ENCODE measurements at regions not wholly inside any gene's neighbourhood (a gene's known extent, or its start where the extent isn't known, plus 50 kb on each side); places are given as distances from the start of the nearest gene placed in this dataset.

GRCh38 chrX:10045327-10046000 lies 78.3 kb downstream of the CLDN34 start:
- no peak for DNase-seq (ENCODE audit: insufficient read length, low spot score)
- no peak for FAIRE-seq

- DNase-seq (ENCODE audit: insufficient read length, low spot score): no peak
Observed at GRCh38 chrX:10047133-10047532, 80.0 kb downstream of the CLDN34 start.

GRCh38 chrX:10047631-10048030 lies 80.5 kb downstream of the CLDN34 start:
- DNase-seq (ENCODE audit: insufficient read length, low spot score) (no peak), FAIRE-seq (no peak)

More at GRCh38 chrX:10047133-10047532, 80.0 kb downstream of the CLDN34 start:
- no peak for FAIRE-seq

GRCh38 chrX:10048076-10048475 lies 80.9 kb downstream of the CLDN34 start:
- FAIRE-seq (no peak), DNase-seq (ENCODE audit: insufficient read length, low spot score) (no peak)

DNA sequence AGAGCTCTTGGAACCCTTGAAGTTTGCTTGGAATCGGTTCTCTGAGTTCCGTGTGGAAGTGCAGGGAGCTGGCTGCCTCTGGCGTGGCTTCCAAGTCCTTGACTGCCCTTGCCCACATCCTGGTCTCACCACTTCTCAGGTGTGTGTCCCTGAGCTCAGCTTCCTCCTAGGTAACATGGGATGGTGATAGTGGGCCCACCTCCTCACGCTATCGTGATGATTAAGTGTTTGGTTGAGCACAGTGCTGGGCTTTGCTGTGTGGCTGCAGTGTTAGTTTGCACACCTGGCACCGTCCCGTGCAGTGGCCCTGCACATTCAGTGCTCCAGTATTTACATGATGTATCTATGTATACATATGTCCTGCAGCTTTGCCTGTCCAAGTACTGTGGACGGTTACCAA lies 81.5 kb downstream of the CLDN34 start:
- no peak for DNase-seq (ENCODE audit: insufficient read length, low spot score)
- no peak for FAIRE-seq

GRCh38 chrX:10049236-10049635 lies 82.1 kb downstream of the CLDN34 start:
- DNase-seq (ENCODE audit: insufficient read length, low spot score) (no peak), FAIRE-seq (no peak)

GRCh38 chrX:10050481-10050880 lies 83.3 kb downstream of the CLDN34 start:
- DNase-seq (ENCODE audit: insufficient read length, low spot score) (no peak), FAIRE-seq (no peak)

DNA sequence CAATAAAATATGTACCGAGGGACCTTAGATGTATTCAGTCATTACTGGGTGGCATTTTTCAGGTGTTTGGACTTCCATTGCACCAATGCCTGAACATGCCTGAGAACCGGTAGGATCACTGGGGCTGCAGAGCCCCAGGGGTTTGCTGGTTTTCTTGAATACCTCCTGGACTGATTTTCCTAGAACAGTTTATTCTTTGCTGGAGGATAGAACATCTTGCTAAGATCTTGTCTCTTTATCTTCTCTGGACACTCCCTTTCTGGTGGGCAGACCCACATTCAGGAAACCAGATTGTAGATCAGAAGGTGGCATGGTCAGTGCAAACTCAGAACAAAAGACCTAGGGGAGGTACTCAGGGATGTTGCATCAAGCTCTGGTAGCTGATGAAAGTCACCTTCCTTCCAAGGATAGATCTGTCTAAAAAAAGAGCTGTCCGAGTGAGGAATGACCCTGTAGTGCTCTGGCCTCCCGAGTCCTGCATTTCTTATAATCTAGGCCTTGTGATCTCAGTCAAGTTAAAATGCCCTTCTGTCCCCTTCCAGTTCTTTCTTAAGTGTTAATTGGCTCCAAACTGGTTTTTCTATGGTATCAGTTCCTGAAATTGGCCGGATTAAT lies 84.8 kb downstream of the CLDN34 start:
- FAIRE-seq: no peak
- DNase-seq (ENCODE audit: insufficient read length, low spot score): no peak

GRCh38 chrX:10052906-10053625 lies 85.9 kb downstream of the CLDN34 start:
- DNase-seq (ENCODE audit: insufficient read length, low spot score) (no peak), FAIRE-seq (no peak)

DNA sequence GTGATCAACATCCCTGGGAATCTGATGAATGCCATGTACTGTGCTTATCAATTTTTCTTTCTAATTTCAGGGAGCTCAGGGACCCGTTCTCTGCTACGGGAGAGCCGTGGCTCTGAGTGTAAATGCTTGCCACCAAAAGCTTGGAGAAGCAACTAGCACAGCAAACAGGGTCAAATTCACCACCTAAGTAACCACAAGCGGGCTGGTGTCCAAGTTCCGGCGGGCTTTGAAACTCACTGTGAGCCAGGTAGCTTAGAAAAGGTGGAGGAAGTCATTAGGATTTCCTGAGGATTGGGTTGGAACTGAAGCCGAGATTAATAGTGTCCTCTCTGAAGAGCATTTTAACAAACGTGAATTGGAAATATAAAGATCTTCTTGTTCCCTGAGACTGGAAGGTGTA lies 87.2 kb downstream of the CLDN34 start:
- FAIRE-seq (no peak), DNase-seq (ENCODE audit: insufficient read length, low spot score) (no peak)

DNA sequence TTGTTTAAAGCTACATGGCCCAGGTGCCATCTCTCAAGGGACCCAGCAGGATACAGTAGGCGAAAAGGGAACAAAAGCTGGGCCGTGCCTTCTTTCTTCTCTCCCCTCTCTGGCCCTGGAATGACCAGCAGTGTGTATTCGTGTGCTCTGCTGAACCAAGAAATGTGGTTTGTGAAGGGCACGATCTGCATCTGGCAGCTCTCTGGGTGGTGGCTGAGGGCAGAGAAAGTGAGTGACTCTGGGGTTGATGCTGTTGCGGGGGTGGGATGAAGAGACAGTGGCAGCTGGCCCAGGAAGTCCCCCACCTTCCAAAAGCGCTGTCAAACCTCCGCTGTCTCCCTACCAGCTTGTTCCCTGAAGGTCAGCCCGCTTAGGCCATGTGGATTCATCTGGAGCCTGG lies 88.3 kb downstream of the CLDN34 start:
- DNase-seq (ENCODE audit: insufficient read length, low spot score) (no peak), FAIRE-seq (no peak)

DNA sequence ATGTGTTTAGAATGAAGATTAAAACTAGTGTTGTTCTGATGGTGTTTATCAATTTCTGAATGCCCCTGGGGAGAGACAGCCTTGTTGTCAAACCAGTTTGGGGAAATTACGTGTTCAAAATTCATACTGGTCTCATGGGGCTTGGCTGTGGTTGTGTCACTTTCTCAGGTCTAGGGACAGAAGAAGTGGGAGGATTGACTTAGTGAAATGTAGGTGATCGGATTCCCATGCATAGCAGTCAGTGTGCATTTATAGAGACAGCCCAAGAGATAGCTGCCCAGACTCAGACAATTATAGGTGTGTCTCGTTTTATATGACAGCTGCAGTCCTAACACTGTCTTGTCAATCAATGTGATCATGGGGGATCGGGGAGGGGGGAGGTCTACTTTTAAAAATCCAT lies 94.4 kb upstream of the CLCN4 start:
- no peak for DNase-seq (ENCODE audit: insufficient read length, low spot score)
- FAIRE-seq: no peak

GRCh38 chrX:10062980-10063379 lies 93.8 kb upstream of the CLCN4 start:
- DNase-seq (ENCODE audit: insufficient read length, low spot score): no peak
- FAIRE-seq: no peak

DNA sequence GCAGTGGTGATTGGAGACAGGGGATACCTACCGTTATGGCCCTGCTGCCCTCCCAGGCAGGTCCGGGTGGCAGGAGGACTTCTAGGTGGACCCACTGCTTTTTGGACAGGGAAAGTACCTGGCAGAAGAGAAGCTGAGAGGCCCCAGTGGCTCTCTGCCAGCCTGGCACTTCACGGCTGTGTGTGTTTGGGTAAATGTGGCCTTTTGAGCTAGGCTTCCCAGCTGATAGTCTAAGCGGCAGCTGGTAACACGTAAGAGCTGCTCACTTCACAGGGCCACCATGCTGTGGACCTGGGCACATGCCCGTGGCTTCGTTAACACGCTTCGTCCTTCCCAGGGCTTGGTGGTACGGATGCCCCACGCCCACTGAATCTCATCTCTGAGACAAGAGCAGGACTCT lies 92.0 kb upstream of the CLCN4 start:
- FAIRE-seq: no peak
- no peak for DNase-seq (ENCODE audit: insufficient read length, low spot score)

- FAIRE-seq (no peak), DNase-seq (ENCODE audit: insufficient read length, low spot score) (no peak)
Observed at GRCh38 chrX:10070714-10071436, 85.9 kb upstream of the CLCN4 start.

- DNase-seq (ENCODE audit: insufficient read length, low spot score) (no peak), FAIRE-seq (no peak)
Observed at GRCh38 chrX:10071451-10072144, 85.2 kb upstream of the CLCN4 start.

GRCh38 chrX:10072786-10073568 lies 83.8 kb upstream of the CLCN4 start:
- DNase-seq (ENCODE audit: insufficient read length, low spot score) (no peak), FAIRE-seq (no peak)

DNA sequence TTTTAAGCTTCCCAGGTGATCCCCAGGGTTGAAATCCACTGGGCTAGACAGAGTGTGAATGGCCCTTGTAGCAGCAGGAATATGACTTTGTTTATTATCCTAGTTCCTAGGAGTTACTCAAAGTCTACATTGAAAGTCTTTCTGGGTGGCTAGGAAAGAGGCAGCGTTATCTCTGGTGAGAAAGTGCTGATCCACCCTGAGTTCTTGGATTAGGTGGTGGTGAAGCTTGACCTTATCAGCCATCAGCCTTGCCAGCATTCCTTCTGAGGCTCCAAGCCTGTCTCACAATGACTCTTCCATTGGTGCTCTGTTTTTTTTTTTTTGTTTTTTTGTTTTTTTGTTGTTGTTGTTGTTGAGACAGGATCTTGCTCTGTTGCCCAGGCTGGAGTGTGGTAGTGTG lies 83.1 kb upstream of the CLCN4 start:
- DNase-seq (ENCODE audit: insufficient read length, low spot score) (no peak), FAIRE-seq (no peak)

DNA sequence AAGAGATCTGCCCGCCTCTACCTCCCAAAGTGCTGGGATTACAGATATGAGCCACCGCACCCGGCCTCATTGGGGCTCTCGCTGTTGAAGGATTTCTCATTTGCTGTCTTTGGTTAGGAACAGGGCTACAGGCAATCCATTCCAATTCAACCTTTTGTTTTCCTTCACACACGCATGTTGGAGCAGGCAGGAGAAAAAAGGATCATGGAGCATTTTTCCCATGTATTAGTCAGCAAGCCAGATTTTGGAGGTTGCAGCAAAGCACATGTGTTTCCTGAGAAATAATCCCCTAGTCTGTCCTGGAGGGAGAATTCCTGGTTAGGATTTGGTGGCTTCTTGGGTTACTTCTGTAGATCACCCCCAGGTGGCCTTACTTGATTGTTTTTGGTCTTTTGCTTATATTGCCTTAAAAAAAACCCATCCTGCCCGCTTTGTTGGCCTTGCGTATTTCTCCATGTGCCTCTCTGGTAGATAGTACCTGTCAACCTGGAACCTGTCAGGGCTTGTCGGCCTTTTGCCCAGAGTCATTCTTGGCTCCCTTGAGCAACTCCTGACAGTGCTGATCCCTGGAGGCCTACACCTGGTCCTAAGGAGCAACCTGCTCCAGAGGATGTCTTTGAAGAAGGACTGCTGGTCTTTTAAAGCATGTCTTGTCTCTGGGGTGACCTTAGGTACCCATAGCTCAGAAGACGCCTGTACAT lies 82.4 kb upstream of the CLCN4 start:
- no peak for DNase-seq (ENCODE audit: insufficient read length, low spot score)
- no peak for FAIRE-seq
